ENCODE measurements at regions not wholly inside any gene's neighbourhood (a gene's known extent, or its start where the extent isn't known, plus 50 kb on each side); places are given as distances from the start of the nearest gene placed in this dataset.

DNA sequence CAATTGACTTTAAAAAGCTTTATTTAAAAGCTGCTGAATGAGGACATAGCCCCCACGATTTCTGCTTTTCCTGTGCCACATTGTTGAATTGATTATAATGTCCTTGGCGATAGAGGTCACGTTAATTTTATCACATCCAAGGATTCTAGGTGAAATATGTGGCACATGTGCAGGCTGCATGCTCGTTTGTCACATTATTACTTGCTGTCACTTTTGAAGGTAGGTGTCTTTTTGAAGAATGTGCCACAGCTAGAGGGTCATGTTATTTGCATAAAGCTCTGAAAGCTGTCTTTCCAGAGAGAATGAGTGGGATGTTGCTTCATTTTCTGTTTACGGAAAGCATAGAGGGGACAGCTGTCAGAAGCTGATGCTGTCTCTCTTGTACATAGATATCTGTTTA lies 927.6 kb upstream of the ATXN8OS start:
- TF ChIP-seq SNAI2 (CRISPR knock-in tag; IDR thresholded peaks at IDR 0.05) (no peak), OSR1 (CRISPR knock-in tag; IDR thresholded peaks at IDR 0.05) (no peak)
- TF ChIP-seq, protein P1, sequence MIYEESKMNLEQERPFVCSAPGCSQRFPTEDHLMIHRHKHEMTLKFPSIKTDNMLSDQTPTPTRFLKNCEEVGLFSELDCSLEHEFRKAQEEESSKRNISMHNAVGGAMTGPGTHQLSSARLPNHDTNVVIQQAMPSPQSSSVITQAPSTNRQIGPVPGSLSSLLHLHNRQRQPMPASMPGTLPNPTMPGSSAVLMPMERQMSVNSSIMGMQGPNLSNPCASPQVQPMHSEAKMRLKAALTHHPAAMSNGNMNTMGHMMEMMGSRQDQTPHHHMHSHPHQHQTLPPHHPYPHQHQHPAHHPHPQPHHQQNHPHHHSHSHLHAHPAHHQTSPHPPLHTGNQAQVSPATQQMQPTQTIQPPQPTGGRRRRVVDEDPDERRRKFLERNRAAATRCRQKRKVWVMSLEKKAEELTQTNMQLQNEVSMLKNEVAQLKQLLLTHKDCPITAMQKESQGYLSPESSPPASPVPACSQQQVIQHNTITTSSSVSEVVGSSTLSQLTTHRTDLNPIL (CRISPR knock-in tag; IDR thresholded peaks at IDR 0.05; ENCODE audit: low read depth) = no peak
- ATAC-seq = no peak

DNA sequence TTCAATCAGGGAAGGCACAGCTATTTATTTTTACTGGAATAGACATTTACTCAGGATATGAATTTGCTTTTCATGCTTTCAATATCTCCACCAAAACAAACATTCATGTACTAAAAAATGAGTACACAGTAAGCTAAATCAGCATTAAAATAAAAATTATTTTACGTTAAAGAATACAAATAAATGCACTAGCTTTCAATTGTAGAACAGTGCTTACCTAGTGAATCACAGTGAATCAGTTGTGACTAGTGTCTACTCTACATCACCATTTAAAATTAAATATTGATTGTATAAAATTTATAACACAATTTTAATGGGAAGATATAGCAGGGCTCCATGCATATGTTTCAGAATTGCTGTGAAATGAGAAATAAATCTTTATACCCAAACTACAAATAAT lies 929.6 kb upstream of the ATXN8OS start:
- no peak for ATAC-seq
- no peak for TF ChIP-seq RARB (CRISPR knock-in tag; IDR thresholded peaks at IDR 0.05)
- no peak for TF ChIP-seq GLIS3 (CRISPR knock-in tag; IDR thresholded peaks at IDR 0.05)
- TF ChIP-seq PPARA (CRISPR knock-in tag; IDR thresholded peaks at IDR 0.05; ENCODE audit: borderline replicate concordance) = no peak
- no peak for TF ChIP-seq CSDC2 (CRISPR knock-in tag; IDR thresholded peaks at IDR 0.05)
- TF ChIP-seq, protein P2, sequence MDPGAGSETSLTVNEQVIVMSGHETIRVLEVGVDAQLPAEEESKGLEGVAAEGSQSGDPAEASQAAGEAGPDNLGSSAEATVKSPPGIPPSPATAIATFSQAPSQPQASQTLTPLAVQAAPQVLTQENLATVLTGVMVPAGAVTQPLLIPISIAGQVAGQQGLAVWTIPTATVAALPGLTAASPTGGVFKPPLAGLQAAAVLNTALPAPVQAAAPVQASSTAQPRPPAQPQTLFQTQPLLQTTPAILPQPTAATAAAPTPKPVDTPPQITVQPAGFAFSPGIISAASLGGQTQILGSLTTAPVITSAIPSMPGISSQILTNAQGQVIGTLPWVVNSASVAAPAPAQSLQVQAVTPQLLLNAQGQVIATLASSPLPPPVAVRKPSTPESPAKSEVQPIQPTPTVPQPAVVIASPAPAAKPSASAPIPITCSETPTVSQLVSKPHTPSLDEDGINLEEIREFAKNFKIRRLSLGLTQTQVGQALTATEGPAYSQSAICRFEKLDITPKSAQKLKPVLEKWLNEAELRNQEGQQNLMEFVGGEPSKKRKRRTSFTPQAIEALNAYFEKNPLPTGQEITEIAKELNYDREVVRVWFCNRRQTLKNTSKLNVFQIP (CRISPR knock-in tag; IDR thresholded peaks at IDR 0.05; ENCODE audit: borderline replicate concordance, low read depth) = no peak
- TF ChIP-seq ZFP30 (CRISPR knock-in tag; IDR thresholded peaks at IDR 0.05) = no peak
- no peak for TF ChIP-seq BACH2 (CRISPR knock-in tag; IDR thresholded peaks at IDR 0.05; ENCODE audit: borderline replicate concordance)
- TF ChIP-seq ISL1 (CRISPR knock-in tag; IDR thresholded peaks at IDR 0.05) = no peak
- no peak for TF ChIP-seq SNAI2 (CRISPR knock-in tag; IDR thresholded peaks at IDR 0.05)
- TF ChIP-seq, protein P1 (CRISPR knock-in tag; IDR thresholded peaks at IDR 0.05; ENCODE audit: low read depth) = no peak
- TF ChIP-seq TOX (CRISPR knock-in tag; IDR thresholded peaks at IDR 0.05; ENCODE audit: borderline replicate concordance) = no peak
- no peak for TF ChIP-seq ARNTL (CRISPR knock-in tag; IDR thresholded peaks at IDR 0.05; ENCODE audit: borderline replicate concordance, low read depth)
- no peak for TF ChIP-seq ZFP3 (CRISPR knock-in tag; IDR thresholded peaks at IDR 0.05)

DNA sequence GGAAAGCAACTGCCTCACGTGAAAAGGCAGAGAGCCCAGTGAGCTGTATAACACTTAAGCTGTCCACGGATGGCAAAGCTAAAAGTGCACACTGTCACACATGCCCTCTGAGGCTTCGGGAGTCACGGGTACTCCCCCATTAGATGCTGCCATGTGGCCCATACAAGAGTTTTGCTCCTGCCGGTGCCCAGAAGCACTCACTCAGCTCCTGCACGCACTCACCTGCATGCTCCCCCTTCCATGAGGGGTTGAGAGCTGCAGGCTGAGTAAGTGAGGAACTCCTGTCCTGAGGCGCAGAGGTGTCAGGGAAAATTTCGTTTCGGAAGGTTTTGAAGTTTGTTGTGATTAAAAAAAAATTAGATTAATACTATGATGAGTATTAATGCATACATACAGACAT lies 939.2 kb upstream of the ATXN8OS start:
- no peak for ATAC-seq
- TF ChIP-seq SNAI2 (CRISPR knock-in tag; IDR thresholded peaks at IDR 0.05) (no peak), TOX (CRISPR knock-in tag; IDR thresholded peaks at IDR 0.05; ENCODE audit: borderline replicate concordance) (no peak), ZNF565 (CRISPR knock-in tag; conservative IDR thresholded peaks at IDR 0.05; ENCODE audit: low read depth) (no peak), CSDC2 (CRISPR knock-in tag; IDR thresholded peaks at IDR 0.05) (no peak)
- TF ChIP-seq, protein P3, sequence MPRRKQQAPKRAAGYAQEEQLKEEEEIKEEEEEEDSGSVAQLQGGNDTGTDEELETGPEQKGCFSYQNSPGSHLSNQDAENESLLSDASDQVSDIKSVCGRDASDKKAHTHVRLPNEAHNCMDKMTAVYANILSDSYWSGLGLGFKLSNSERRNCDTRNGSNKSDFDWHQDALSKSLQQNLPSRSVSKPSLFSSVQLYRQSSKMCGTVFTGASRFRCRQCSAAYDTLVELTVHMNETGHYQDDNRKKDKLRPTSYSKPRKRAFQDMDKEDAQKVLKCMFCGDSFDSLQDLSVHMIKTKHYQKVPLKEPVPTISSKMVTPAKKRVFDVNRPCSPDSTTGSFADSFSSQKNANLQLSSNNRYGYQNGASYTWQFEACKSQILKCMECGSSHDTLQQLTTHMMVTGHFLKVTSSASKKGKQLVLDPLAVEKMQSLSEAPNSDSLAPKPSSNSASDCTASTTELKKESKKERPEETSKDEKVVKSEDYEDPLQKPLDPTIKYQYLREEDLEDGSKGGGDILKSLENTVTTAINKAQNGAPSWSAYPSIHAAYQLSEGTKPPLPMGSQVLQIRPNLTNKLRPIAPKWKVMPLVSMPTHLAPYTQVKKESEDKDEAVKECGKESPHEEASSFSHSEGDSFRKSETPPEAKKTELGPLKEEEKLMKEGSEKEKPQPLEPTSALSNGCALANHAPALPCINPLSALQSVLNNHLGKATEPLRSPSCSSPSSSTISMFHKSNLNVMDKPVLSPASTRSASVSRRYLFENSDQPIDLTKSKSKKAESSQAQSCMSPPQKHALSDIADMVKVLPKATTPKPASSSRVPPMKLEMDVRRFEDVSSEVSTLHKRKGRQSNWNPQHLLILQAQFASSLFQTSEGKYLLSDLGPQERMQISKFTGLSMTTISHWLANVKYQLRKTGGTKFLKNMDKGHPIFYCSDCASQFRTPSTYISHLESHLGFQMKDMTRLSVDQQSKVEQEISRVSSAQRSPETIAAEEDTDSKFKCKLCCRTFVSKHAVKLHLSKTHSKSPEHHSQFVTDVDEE (CRISPR knock-in tag; IDR thresholded peaks at IDR 0.05) = no peak
- TF ChIP-seq, protein P4, sequence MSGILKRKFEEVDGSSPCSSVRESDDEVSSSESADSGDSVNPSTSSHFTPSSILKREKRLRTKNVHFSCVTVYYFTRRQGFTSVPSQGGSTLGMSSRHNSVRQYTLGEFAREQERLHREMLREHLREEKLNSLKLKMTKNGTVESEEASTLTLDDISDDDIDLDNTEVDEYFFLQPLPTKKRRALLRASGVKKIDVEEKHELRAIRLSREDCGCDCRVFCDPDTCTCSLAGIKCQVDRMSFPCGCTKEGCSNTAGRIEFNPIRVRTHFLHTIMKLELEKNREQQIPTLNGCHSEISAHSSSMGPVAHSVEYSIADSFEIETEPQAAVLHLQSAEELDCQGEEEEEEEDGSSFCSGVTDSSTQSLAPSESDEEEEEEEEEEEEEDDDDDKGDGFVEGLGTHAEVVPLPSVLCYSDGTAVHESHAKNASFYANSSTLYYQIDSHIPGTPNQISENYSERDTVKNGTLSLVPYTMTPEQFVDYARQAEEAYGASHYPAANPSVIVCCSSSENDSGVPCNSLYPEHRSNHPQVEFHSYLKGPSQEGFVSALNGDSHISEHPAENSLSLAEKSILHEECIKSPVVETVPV (CRISPR knock-in tag; IDR thresholded peaks at IDR 0.05) = no peak

DNA sequence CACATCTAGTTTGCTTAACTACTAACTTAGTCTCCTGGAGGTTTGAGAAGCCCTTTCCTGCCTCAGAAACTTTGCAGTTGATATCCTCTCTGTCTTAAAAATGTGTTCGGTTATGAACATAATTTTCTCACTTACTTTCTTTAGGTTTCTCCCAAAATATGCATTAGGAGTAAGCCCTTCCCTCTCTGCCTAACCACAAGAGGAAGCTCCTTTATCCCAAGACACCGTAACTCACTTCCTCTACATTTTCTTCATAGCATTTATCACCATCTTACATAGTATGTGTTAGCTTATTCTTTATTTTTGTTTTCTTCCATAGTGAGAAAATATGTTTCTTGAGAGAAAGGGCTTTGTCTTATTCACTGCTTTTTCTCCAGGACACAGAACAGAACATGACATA lies 952.5 kb upstream of the ATXN8OS start:
- ATAC-seq = no peak
- no peak for TF ChIP-seq RARB (CRISPR knock-in tag; IDR thresholded peaks at IDR 0.05)
- TF ChIP-seq, protein P4 (CRISPR knock-in tag; IDR thresholded peaks at IDR 0.05) = no peak
- TF ChIP-seq, protein P2 (CRISPR knock-in tag; IDR thresholded peaks at IDR 0.05; ENCODE audit: borderline replicate concordance, low read depth) = no peak
- TF ChIP-seq PPARA (CRISPR knock-in tag; IDR thresholded peaks at IDR 0.05; ENCODE audit: borderline replicate concordance) = no peak
- TF ChIP-seq GLIS3 (CRISPR knock-in tag; IDR thresholded peaks at IDR 0.05) = no peak
- TF ChIP-seq, protein P3 (CRISPR knock-in tag; IDR thresholded peaks at IDR 0.05) = no peak
- TF ChIP-seq ESRRG (CRISPR knock-in tag; IDR thresholded peaks at IDR 0.05) = no peak
- TF ChIP-seq ZNF70 (CRISPR knock-in tag; IDR thresholded peaks at IDR 0.05) = no peak
- TF ChIP-seq TCF4 (CRISPR knock-in tag; IDR thresholded peaks at IDR 0.05; ENCODE audit: borderline replicate concordance) = no peak
- no peak for TF ChIP-seq ZFP3 (CRISPR knock-in tag; IDR thresholded peaks at IDR 0.05)
- no peak for TF ChIP-seq CSDC2 (CRISPR knock-in tag; IDR thresholded peaks at IDR 0.05)
- TF ChIP-seq BACH2 (CRISPR knock-in tag; IDR thresholded peaks at IDR 0.05; ENCODE audit: borderline replicate concordance) = no peak
